ENCODE measurements at regions not wholly inside any gene's neighbourhood (a gene's known extent, or its start where the extent isn't known, plus 50 kb on each side); places are given as distances from the start of the nearest gene placed in this dataset.

- no peak for TF ChIP-seq CTCF (IDR thresholded peaks at IDR 0.05)
- no peak for TF ChIP-seq POLR2A (IDR thresholded peaks at IDR 0.05)
Observed at GRCh38 chr14:105900398-105901160, 374.2 kb downstream of the TMEM121 start.

Measured in heart left ventricle (tissue), 13 donors.